ENCODE measurements at regions not wholly inside any gene's neighbourhood (a gene's known extent, or its start where the extent isn't known, plus 50 kb on each side); places are given as distances from the start of the nearest gene placed in this dataset.

DNA sequence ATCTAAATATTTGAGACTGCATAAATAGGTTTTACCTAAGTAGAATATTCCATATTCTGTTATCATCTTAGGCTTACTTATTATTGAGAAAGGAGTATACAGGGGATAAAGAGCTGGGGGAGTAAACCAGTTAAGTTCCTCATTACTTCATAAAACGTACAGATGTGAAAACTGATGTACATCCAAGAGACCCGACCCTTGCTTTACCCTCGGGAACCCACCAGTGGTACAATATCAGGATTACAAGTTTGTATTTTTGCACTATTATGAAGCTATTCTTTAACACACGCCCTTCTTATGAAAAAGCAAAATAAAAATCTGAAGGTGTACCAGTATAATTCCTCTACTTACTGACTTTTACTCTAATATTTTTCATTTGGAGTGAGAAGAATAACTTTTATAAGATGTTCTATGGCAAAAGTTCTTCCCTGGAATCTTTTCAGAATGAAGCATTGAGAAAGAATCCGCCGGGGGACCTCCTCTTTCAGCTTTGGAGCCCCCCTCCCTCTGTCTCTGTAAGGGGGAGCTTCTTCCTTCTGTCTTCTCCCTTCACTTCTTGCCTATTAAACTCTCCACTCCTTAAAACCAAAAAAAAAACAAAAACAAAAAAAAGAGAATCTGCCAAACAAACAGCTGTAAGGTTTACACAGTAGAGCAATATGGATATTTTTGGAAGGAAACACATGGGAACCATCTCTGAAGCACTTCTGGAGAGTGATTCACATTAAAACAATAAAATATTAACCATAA is 550.0 kb downstream of the TNS3 start:
- no peak for TF ChIP-seq EZH2 (IDR thresholded peaks at IDR 0.05; ENCODE audit: borderline replicate concordance, insufficient read depth, low read depth, low read length, poor library complexity, severe bottlenecking)
- TF ChIP-seq, protein P1, sequence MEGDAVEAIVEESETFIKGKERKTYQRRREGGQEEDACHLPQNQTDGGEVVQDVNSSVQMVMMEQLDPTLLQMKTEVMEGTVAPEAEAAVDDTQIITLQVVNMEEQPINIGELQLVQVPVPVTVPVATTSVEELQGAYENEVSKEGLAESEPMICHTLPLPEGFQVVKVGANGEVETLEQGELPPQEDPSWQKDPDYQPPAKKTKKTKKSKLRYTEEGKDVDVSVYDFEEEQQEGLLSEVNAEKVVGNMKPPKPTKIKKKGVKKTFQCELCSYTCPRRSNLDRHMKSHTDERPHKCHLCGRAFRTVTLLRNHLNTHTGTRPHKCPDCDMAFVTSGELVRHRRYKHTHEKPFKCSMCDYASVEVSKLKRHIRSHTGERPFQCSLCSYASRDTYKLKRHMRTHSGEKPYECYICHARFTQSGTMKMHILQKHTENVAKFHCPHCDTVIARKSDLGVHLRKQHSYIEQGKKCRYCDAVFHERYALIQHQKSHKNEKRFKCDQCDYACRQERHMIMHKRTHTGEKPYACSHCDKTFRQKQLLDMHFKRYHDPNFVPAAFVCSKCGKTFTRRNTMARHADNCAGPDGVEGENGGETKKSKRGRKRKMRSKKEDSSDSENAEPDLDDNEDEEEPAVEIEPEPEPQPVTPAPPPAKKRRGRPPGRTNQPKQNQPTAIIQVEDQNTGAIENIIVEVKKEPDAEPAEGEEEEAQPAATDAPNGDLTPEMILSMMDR (IDR thresholded peaks at IDR 0.05): no peak
